ENCODE measurements at regions not wholly inside any gene's neighbourhood (a gene's known extent, or its start where the extent isn't known, plus 50 kb on each side); places are given as distances from the start of the nearest gene placed in this dataset.

GRCh38 chr1:5084676-5085075 is 430.3 kb downstream of the AJAP1 start:
- POLR2A ChIA-PET: no interaction called here
- H3K36me3 Mint-ChIP-seq (ENCODE audit: low read depth): no peaks in the 10 kb centered on the region
- H3K9me3 Mint-ChIP-seq: peaks cover 2% of the 10 kb centered on the region
- peaks cover 2% of the 10 kb centered on the region for H3K27me3 Mint-ChIP-seq
- no peak for ATAC-seq
- H3K4me1 Mint-ChIP-seq (ENCODE audit: low read depth): no peaks in the 10 kb centered on the region
- no peak overlapping the region for H3K27ac Mint-ChIP-seq
- no peak overlapping the region for H3K4me3 Mint-ChIP-seq
- DNase-seq: no peak
- CTCF ChIA-PET: no interaction called here
- TF ChIP-seq CTCF (IDR thresholded peaks at IDR 0.05): no peak
- intact Hi-C loops (cut with micrococcal nuclease): no loop called here

- intact Hi-C loops (cut with micrococcal nuclease): no loop called here
- CTCF ChIA-PET: no interaction called here
- H3K27me3 Mint-ChIP-seq: peaks cover 4% of the 10 kb centered on the region
These were observed 412.8 kb downstream of the AJAP1 start for GRCh38 chr1:5067246-5067645.

DNA sequence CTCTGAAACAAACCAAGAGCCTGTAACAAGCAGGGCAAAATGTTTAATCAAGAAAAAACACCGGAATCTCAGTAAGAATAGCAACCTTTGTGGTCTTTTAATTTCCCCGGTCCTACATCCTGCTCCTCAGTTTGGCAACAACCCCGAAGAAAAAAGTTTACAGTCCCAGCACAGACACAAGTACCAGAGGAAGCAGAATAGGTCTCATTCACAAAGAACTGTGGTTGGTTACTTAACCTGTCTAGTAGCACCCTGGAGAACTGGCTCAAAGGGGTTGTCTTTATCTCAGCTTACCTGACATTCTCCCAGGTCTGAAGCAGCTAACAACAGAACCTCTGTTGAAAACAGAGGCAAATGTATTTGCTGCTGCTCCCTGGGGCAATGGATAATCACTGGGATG is 399.3 kb downstream of the AJAP1 start:
- CTCF ChIA-PET: no interaction called here
- DNase-seq: no peak

More at GRCh38 chr1:5067246-5067645, 412.8 kb downstream of the AJAP1 start:
- Mint-ChIP-seq H3K27ac (no peak overlapping the region), H3K9me3 (peaks cover 1% of the 10 kb centered on the region), H3K36me3 (ENCODE audit: low read depth) (no peaks in the 10 kb centered on the region), H3K4me1 (ENCODE audit: low read depth) (no peaks in the 10 kb centered on the region), H3K4me3 (no peak overlapping the region)
- POLR2A ChIA-PET: no interaction called here
- no peak for TF ChIP-seq CTCF (IDR thresholded peaks at IDR 0.05)
- ATAC-seq (no peak), DNase-seq (no peak)

DNA sequence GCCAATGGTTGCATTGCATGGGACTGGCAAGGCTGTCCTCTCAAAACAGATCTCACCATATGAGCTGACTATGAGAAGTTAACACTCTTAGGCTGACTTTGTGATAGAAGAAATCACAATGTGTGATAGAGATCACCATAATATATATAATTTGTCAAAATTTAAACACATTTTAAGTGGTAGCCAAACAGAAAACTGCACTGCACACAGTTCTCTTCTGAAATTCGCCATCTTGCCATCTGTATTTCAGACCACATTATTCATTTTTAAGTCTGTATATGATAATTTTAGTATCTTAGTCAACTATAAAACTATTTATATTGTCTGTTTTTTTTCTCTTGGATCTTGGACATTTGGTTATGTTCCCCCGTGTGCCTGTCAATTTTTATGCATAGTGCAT is 374.7 kb downstream of the AJAP1 start:
- intact Hi-C loops (cut with micrococcal nuclease): no loop called here
- Mint-ChIP-seq H3K4me1 (ENCODE audit: low read depth) (no peaks in the 10 kb centered on the region), H3K9me3 (no peaks in the 10 kb centered on the region), H3K36me3 (ENCODE audit: low read depth) (no peaks in the 10 kb centered on the region), H3K27ac (no peak overlapping the region), H3K4me3 (no peak overlapping the region), H3K27me3 (peaks cover 9% of the 10 kb centered on the region)
- ChIA-PET POLR2A (no interaction called here), CTCF (no interaction called here)
- TF ChIP-seq CTCF (IDR thresholded peaks at IDR 0.05): no peak
- DNase-seq (no peak), ATAC-seq (no peak)

More for the DNA sequence above, 399.3 kb downstream of the AJAP1 start:
- peaks cover 4% of the 10 kb centered on the region for H3K4me1 Mint-ChIP-seq (ENCODE audit: low read depth)
- POLR2A ChIA-PET: no interaction called here
- H3K36me3 Mint-ChIP-seq (ENCODE audit: low read depth): no peaks in the 10 kb centered on the region
- intact Hi-C loops (cut with micrococcal nuclease): no loop called here
- peaks cover 10% of the 10 kb centered on the region for H3K27me3 Mint-ChIP-seq
- TF ChIP-seq CTCF (IDR thresholded peaks at IDR 0.05): no peak
- H3K27ac Mint-ChIP-seq: no peak overlapping the region
- H3K4me3 Mint-ChIP-seq: no peak overlapping the region
- peaks cover 14% of the 10 kb centered on the region for H3K9me3 Mint-ChIP-seq
- ATAC-seq: no peak

DNA sequence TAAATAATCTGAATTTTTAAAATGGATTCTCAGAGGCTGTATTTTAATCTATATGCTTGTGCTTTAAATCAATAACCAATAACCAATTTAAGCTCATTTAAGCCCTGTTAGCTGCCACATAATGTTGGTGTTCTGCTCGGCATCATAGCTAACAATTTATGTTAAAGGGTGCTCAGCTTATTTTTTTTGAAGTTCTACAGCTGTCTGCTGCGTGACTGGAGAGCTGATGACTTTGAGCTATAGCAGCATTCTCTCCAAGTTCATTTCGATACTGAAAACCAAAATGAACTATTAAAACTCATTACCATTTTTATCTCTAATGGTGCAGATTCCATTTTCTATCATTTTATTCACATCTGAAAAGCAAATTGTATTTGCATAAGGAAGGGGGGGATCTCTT is 357.8 kb downstream of the AJAP1 start:
- Mint-ChIP-seq H3K9me3 (no peaks in the 10 kb centered on the region), H3K27me3 (peaks cover 7% of the 10 kb centered on the region), H3K4me3 (no peak overlapping the region), H3K27ac (no peak overlapping the region), H3K4me1 (ENCODE audit: low read depth) (no peaks in the 10 kb centered on the region), H3K36me3 (ENCODE audit: low read depth) (no peaks in the 10 kb centered on the region)
- TF ChIP-seq CTCF (IDR thresholded peaks at IDR 0.05): no peak
- intact Hi-C loops (cut with micrococcal nuclease): no loop called here
- ChIA-PET CTCF (no interaction called here), POLR2A (no interaction called here)
- DNase-seq (no peak), ATAC-seq (no peak)

Data from activated CD8-positive, alpha-beta T cell treated with anti-CD3 and anti-CD28 coated beads for 36 hours (primary cell).